Activated T-cell treated with anti-CD3 and anti-CD28 coated beads for 48 hours (primary cell): ENCODE measurements at regions not wholly inside any gene's neighbourhood (a gene's known extent, or its start where the extent isn't known, plus 50 kb on each side); places are given as distances from the start of the nearest gene placed in this dataset.

Experiments used
- DNase-seq: peaks from one replicate; pipeline ENCODE4 v3.0.0-alpha.2; 2020; ENCODE audit warnings: low read depth

- DNase-seq: no peak
Observed at GRCh38 chr19:32208060-32208459, 137.3 kb upstream of the ZNF507 start.

DNA sequence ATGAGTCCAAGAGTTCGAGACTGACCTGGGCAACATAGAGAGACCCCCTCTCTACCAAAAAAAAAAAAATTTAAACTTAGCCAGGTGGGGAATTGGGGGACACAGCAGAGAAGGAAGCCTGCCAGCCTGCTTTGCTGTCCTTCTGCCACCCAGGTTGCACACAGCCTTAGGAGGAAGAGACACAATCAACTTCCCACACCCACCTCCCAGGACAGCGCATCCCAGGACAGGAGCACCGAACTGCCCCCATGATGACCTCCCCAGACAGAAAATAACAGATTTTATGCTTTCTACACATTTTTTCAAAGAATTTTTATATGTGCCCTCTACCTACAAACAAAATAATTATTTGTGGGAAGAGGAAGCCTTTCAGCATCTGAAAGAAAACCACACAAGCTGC lies 126.0 kb upstream of the ZNF507 start:
- no peak for DNase-seq

DNA sequence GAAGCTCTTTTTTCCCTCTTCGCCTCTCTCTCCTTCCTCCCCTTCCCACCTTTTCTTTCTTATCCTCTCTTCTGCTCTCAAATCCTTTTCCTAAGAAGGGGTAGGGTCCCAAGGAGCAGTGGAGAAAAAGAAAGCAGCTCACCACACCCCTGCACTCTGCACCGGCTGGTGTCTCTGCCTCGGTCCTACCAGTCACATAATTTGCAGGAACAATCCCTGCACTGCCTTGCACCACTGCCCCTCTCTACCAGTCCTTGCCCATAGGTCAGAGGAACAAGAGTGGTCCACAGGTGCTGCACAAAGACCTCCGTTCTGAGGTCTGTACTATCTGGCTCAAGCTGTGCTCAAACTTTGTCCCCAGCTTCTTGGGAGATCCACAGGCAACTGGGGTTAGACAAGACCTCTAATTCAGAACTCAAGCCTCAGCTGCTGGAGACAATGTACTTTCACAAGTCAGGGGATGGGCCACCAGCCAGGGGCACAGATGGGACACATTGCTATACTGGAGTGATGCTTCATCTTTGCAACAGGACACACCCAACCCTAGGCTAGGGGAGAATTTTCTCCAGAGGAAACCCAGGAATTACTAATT lies 125.4 kb upstream of the ZNF507 start:
- DNase-seq: no peak

DNA sequence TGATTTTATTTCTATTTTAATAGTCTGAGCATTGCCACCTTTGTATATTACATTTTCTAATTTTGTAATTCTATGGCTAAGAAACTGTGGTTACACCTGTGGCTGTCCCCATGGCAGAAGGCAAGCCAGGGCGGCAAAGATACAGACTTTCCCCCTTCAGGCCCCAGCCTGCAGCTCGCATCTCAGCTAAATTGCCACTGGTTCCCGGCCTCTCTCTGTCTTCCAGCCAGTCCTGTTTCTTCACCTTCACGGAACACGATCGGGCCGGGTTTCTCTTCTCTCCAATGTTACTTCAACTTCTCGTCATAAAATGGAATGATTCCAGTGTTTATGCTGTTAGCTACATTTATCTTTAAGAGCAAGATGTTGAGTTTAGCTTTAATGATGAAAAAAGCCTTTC lies 124.5 kb upstream of the ZNF507 start:
- no peak for DNase-seq

- no peak for DNase-seq
Observed at GRCh38 chr19:32222556-32222955, 122.9 kb upstream of the ZNF507 start.

DNA sequence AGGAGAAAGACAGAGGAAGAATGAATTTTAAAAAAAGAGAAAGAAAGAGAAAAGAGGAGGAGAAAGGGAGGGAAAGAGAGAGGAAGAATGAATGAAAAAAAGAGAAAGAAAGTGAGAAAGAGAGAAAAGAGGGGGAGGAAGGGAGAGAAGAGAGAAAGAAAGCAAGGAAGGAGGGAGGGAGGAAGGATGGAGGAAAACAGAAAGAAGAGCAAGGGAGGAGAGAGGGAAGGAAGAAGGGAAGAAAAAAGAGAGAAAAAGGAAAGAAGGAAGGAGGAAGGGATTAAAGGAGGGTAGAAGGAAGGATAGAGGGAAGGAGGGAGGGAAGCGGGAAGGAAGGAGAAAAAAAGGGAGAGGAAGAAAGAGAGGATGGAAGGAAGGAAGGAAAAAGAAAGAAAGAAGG lies 122.3 kb upstream of the ZNF507 start:
- no peak for DNase-seq

- no peak for DNase-seq
Observed at GRCh38 chr19:32223595-32224370, 121.6 kb upstream of the ZNF507 start.

DNA sequence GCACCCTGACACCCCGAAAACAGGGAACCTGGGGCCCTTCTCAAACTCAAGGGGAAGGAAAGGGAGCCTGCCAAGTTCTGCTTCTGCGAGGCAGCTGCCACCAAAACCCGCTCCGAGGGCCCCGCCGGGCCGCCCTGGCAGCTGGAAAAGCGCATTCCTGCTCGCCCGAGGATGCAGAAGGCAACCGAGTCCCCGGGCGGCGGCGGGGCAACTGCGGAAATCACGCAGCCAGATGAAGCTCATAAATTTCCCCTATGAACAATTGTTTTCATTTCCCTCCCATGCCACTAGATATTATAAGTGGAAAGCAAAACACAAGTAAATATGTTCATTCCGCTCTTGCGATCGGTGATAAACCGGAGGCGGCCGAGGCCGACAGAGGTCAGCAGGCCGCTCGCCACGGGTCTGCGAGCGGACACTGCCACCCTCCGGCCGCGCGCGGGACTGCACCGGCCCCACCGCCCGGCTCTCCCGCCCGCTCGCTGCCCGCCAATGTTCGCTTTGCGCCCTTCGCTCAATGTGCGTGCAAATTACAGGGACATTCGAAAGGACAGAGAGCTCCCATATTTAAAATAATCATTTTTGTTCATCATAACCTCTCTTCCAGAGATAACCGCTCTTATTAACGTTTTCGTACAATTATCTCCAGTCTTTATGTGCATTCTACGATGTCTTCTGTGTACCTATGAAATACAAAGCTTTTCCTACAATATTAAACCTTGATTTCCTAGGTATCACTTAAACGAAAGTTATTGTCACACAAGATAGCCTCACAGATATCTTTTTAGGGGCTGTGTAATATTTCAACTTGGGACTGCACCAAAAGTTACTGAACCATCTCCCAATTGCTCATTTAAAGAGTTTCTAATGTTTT lies 120.8 kb upstream of the ZNF507 start:
- DNase-seq: peak; percentile 65

- DNase-seq: no peak
Observed at GRCh38 chr19:32227561-32228165, 117.7 kb upstream of the ZNF507 start.

GRCh38 chr19:32230441-32230840 lies 115.0 kb upstream of the ZNF507 start:
- no peak for DNase-seq

DNA sequence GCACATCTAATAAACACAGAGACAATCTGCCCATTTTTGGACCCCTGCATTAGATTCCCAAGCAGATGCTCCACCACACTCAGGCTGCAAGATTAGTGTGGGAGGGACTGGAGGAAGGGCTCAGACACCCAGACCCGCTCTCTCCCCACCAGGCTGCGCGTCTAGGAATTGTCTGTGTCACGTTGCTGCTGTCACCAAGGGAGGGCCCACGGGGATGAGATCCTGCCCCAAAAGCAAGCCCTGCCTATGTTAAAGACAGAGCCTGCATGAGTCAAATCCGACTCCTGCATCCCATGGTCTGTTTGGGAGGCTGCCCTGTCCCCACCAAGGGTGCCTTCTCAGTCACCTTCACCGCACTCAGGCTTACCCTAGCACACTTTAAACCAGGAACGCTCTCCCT lies 114.4 kb upstream of the ZNF507 start:
- DNase-seq: no peak

DNA sequence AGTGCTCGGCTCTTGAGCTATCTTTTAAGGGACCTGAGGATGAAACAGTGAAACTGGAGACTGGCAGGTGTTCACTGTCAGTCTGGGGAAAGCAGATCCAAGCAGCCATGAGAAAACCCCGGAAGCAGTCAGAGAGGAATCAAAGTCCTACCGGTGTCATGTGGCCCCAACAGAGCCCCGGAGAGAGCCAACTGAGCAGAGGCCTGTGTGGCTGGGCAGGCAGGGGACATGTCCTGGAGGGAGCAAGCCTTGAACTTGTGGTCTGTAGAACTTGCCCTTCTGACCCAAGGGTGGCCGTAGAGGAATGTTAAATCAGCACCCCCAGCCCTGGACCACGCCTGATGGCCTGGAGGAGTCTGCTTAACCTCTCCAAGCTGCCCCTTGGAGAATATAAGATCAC lies 113.7 kb upstream of the ZNF507 start:
- no peak for DNase-seq

DNA sequence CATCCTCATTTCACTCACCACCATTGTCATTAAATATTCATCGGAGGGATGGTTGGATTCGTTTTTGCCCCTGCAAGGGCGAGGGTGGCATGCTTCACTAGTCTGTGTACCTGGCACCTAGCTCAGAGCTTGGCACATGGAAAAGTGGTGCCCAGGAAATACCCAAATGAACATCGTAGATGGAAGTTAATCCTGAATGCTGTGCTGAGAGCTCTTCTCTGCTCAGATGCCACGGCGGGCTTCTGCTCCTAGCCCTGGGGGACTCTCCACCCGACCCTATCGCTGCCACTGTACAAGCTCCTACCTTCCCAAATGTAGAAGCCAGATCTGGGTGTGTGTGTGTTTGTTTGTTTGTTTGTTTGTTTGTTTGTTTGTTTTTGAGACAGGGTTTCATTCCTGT lies 113.0 kb upstream of the ZNF507 start:
- DNase-seq: no peak

GRCh38 chr19:32233091-32233490 lies 112.3 kb upstream of the ZNF507 start:
- no peak for DNase-seq

DNA sequence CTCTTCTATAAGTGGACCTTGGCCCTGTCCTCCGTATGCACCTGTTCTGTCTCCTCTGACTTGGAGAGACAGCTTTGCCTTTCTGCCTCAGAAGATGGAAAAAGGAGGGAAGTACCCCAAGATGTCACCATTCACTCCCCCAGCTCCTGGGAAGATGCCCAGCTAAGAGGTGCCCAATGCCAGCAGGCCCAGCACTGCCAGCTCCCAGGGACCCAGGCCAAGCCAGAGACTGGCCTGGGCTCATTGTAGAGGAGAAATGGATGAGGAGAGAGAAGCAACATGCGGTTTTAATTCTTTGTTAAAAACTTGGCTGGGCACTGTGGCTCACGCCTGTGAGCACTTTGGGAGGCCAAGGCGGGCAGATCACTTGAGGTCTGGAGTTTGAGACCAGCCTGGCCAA lies 111.5 kb upstream of the ZNF507 start:
- DNase-seq: no peak

DNA sequence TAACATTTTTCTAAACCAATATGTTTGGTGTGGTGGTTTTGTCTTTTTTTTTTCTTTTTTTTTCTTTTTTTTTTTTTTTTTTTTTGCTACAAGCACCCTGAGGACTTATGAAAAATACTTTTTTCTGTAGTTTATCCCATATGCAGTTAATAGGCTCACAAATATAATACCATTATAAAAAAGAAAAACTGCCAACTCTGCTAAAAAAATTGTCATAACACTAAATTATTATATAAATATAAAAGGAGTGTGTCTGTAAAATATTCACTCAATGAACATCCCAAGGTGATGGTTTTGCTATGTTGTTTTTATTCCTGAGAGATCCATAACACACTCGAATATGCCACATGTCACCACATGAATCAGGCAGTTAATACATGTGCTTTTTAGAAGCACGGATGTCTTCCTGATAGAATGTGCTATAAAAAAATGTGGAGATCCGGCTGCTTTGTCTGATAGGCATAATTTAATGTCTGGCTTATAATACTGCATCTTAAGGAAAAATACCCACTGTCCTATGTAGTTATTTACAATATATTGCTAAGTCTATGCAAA lies 110.7 kb upstream of the ZNF507 start:
- DNase-seq: no peak

DNA sequence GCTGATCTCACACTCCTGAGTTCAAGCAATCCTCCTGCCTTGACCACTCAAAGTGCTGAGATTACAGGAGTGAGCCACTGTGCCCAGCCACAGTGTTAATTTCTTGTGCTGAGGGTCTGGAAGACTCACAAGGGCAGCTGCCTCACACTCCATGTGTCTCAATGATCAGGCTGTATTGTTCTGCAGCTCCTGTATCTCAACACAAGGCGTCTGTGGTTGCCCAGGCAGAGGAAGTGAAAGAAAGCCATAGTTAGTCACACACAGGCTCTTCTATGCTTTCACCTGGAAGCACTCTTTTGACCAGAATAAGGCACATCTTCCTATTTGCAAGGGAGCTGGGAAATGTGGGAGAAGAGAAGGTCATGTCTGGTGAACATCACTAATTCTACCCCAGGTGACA lies 107.3 kb upstream of the ZNF507 start:
- DNase-seq: no peak

DNA sequence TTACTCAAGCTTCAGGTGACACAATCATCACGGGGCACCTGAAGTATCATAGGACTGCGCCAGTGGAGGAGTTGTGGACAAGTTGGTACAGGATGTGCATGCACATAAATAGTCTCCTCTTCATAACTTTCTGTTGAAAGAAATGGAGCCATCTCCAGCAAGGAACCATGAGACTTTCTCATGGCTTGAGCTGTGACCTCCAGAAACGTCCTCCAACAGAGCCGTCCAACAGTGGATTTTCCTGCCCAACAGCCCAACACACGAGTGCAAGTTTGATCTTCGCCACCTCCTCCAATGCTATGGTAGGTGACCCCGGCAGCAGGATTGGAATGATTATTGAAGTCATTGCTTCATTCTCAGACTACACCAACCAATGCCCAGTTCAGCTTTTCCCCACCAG lies 105.1 kb upstream of the ZNF507 start:
- DNase-seq: no peak

DNA sequence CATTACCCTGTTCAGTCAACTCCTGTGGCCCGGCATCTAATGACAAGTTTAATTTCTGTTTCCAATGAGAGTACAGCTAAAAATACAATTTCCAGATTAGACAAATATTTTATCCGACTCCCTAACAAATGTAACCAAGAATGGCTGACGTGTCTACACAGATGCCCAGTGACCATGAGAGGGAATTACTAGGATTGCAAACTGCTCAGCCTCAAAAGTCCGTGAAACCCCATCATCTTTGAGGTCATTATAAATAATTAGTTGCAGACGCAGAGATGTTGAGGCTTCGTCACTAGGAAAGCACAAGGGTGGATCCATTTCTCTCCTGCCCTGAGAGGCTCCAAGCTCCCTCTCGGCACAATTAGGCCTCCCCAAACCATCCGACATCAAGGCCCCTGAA lies 104.1 kb upstream of the ZNF507 start:
- DNase-seq: no peak

DNA sequence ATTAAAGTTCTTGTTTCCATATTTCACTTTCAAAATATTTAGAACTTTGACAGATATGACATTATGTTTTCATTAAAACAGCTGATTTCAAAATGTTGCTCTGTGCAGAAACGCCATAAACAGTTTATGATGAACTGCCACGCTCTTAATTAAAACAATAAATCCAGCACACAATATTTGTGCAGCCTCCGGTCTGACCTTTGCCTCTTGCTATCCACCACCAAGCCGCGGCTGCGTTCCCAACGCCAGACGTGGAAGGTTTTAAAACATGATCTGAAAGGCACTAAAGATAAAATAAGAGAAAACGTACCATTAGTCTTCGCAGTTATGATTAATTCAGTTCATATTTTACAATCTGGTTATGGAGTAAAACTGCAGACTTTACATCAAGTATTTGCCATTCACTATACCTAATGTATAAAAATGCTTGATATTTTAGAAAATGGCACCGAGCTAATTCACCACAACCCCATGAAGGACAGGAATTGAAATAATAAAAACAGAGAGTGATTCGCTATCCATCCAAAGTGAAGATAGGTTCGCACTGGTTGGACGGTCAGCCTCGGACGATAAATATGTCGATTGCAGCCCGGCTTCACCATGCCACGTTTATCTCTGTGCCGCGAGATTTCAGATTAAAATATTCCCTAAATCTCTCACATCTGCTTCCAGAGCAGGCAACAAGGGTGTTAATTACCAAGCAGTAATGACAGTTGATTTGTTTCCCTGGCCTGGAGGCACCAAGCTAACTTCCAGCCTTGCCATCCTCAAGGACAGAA lies 103.3 kb upstream of the ZNF507 start:
- no peak for DNase-seq

- DNase-seq: no peak
Observed at GRCh38 chr19:32246006-32246405, 99.4 kb upstream of the ZNF507 start.
